Smooth muscle cell (in vitro differentiated cells): ENCODE measurements at regions not wholly inside any gene's neighbourhood (a gene's known extent, or its start where the extent isn't known, plus 50 kb on each side); places are given as distances from the start of the nearest gene placed in this dataset.
"Not testable (repeated sequence)": the region's sequence is repeated elsewhere in the genome, so short reads cannot be mapped to it uniquely, and the experiment has no call there.

Experiments
- DNase-seq: peaks from one replicate; lab custom pipeline; 2025; ENCODE audit not compliant: unreplicated experiment; lab: John Stamatoyannopoulos, UW
- H2AFZ ChIP-seq: fragments of 200-600 bp; sonication (generic); 2 replicates; pipeline ENCODE4 v1.6.0; 2016; ENCODE audit warnings: antibody characterized with exemption, low read depth, mild to moderate bottlenecking
- H3F3A ChIP-seq: fragments of 200-600 bp; sonication (generic); 2 replicates; pipeline ENCODE4 v1.6.0; 2017; ENCODE audit warnings: antibody characterized with exemption, low read depth
- H3K27ac ChIP-seq: fragments of 200-600 bp; sonication (generic); 2 replicates; pipeline ENCODE4 v1.5.1; 2016; ENCODE audit warnings: low read depth, mild to moderate bottlenecking
- H3K27me3 ChIP-seq: fragments of 200-600 bp; sonication (generic); 2 replicates; pipeline ENCODE4 v1.6.1; 2016; ENCODE audit warnings: low read depth, mild to moderate bottlenecking
- H3K36me3 ChIP-seq: fragments of 200-600 bp; sonication (generic); 2 replicates; pipeline ENCODE4 v1.5.1; 2016; ENCODE audit warnings: low read depth
- H3K4me1 ChIP-seq: fragments of 200-600 bp; sonication (generic); 2 replicates; pipeline ENCODE4 v1.5.1; 2016; ENCODE audit warnings: low read depth
- H3K4me2 ChIP-seq: fragments of 200-600 bp; sonication (generic); 2 replicates; pipeline ENCODE4 v1.6.0; 2016; ENCODE audit warnings: mild to moderate bottlenecking
- H3K4me3 ChIP-seq: fragments of 200-600 bp; sonication (generic); 2 replicates; pipeline ENCODE4 v1.5.1; 2016; ENCODE audit warnings: mild to moderate bottlenecking
- H3K79me2 ChIP-seq: fragments of 200-600 bp; sonication (generic); 2 replicates; pipeline ENCODE4 v1.6.0; 2016; ENCODE audit warnings: low read depth, mild to moderate bottlenecking
- H3K9ac ChIP-seq: fragments of 200-600 bp; sonication (generic); 2 replicates; pipeline ENCODE4 v1.6.0; 2016; ENCODE audit warnings: low read depth
- H3K9me3 ChIP-seq: fragments of 200-600 bp; sonication (generic); replicated peaks from 2 replicates; pipeline ENCODE4 v1.5.1; 2016; ENCODE audit warnings: low read depth
- H4K20me1 ChIP-seq: fragments of 200-600 bp; sonication (generic); 2 replicates; pipeline ENCODE4 v1.6.0; 2016; ENCODE audit warnings: low read depth
- WGBS: methylation state at CpG from one replicate; pipeline ENCODE4 v1.1.7; 2016; ENCODE audit warnings: low lambda C conversion rate; 5-methylcytosine and 5-hydroxymethylcytosine counted together
- TF ChIP-seq, protein P1 (sequence below): fragments of 200-600 bp; sonication (generic); IDR thresholded peaks from 2 replicates; pipeline ENCODE4 v1.5.1; 2017; ENCODE audit warnings: borderline replicate concordance, mild to moderate bottlenecking, antibody characterized with exemption; ENCODE audit not compliant: insufficient read depth, poor library complexity, severe bottlenecking

DNA sequence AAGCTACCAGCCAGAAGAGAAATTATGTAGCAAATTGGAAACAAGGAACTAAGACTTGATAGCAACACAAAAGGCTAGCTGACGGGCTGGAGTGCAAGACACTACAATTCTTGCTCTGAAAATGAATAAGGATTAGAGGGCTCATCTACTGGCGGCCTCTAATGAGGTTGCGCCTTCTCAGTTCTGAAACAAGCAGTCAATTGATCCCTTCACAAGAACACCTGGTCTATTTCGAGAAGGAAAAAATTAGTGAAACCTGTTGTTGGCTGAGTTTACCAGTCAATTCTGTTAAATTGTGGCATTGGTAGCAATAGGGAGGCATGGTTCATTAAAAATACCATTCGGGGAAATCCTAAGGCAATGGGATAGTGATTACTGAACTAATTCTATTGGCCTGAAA, 74.8 kb upstream of the JARID2 start:
- Histone ChIP-seq H3K27ac (no peak overlapping the region), H3K4me2 (no peak overlapping the region), H3K9me3 (no peaks in the 10 kb centered on the region), H4K20me1 (no peaks in the 10 kb centered on the region), H3K4me3 (no peak overlapping the region), H3K9ac (no peak overlapping the region), H3K4me1 (peaks cover 19% of the 10 kb centered on the region), H3K79me2 (no peaks in the 10 kb centered on the region), H3K36me3 (no peaks in the 10 kb centered on the region), H2AFZ (no peak overlapping the region), H3K27me3 (no peaks in the 10 kb centered on the region), H3F3A (no peaks in the 10 kb centered on the region)
- no peak for DNase-seq
- WGBS = 89% methylated on average over 5 of the region's 5 CpGs
- TF ChIP-seq, protein P1, sequence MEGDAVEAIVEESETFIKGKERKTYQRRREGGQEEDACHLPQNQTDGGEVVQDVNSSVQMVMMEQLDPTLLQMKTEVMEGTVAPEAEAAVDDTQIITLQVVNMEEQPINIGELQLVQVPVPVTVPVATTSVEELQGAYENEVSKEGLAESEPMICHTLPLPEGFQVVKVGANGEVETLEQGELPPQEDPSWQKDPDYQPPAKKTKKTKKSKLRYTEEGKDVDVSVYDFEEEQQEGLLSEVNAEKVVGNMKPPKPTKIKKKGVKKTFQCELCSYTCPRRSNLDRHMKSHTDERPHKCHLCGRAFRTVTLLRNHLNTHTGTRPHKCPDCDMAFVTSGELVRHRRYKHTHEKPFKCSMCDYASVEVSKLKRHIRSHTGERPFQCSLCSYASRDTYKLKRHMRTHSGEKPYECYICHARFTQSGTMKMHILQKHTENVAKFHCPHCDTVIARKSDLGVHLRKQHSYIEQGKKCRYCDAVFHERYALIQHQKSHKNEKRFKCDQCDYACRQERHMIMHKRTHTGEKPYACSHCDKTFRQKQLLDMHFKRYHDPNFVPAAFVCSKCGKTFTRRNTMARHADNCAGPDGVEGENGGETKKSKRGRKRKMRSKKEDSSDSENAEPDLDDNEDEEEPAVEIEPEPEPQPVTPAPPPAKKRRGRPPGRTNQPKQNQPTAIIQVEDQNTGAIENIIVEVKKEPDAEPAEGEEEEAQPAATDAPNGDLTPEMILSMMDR = no peak

DNA sequence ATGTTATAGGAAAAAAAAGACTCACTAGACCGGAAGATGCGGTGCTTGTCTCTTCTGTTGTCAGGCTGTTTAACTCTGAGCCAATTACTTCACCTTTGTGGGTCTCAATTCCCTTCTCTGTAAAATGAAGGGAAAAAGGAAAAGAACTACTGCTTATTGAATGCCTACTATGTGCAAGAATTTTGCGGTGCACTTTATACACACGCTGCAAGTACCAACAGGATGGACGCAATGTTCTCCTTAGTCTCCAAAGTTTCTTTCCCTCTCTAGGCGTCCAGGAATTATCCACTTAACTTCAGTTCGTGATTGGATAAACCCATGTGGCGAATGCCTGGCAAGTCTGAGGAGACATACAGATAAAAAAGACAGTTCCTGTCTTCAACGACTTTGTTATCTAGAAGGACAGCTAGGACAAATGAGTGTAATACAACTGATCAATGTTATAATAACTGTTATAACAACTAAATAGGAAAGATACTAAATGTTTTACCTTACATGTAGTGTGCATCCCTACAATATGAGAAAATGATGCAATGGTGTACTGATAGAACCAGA, 69.0 kb upstream of the JARID2 start:
- H3K36me3 ChIP-seq = no peaks in the 10 kb centered on the region
- 79% methylated on average over 9 of the region's 9 CpGs for WGBS
- no peaks in the 10 kb centered on the region for H4K20me1 ChIP-seq
- H3K9ac ChIP-seq = no peak overlapping the region
- no peaks in the 10 kb centered on the region for H3K9me3 ChIP-seq
- H2AFZ ChIP-seq = no peak overlapping the region
- TF ChIP-seq, protein P1 = no peak
- peaks cover 6% of the 10 kb centered on the region for H3K4me1 ChIP-seq
- DNase-seq = no peak
- no peak overlapping the region for H3K4me2 ChIP-seq
- H3K79me2 ChIP-seq = no peaks in the 10 kb centered on the region
- no peak overlapping the region for H3K27ac ChIP-seq
- no peaks in the 10 kb centered on the region for H3K27me3 ChIP-seq
- no peak overlapping the region for H3K4me3 ChIP-seq
- no peaks in the 10 kb centered on the region for H3F3A ChIP-seq

DNA sequence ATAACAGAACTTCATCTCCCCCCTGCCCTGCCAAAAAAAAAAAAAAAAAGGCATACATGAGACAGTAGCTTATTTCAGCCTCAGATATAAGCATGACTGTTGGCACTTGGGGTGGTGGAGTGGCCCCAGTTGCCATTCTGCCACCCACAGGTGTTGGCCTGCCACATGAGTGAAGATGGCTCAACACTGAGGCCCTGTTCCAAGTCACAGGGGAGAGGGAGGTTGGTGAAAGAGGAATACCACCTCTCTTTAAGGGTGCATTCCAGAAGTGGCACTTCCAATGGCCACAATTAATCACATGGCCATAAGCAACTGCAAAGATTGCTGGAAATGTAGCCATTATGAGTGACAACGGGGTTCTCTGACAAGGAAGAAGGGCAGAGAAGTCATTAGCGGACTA, 61.9 kb upstream of the JARID2 start:
- Histone ChIP-seq H3K36me3 (no peaks in the 10 kb centered on the region), H3K4me1 (no peaks in the 10 kb centered on the region), H3F3A (no peaks in the 10 kb centered on the region), H4K20me1 (no peaks in the 10 kb centered on the region), H3K4me2 (no peak overlapping the region), H3K4me3 (no peak overlapping the region), H3K27me3 (no peaks in the 10 kb centered on the region), H3K27ac (no peak overlapping the region), H3K79me2 (no peaks in the 10 kb centered on the region), H3K9me3 (no peaks in the 10 kb centered on the region), H2AFZ (no peak overlapping the region), H3K9ac (no peak overlapping the region)
- WGBS = 94% methylated on average over 2 of the region's 2 CpGs
- DNase-seq = no peak
- TF ChIP-seq, protein P1 = no peak

DNA sequence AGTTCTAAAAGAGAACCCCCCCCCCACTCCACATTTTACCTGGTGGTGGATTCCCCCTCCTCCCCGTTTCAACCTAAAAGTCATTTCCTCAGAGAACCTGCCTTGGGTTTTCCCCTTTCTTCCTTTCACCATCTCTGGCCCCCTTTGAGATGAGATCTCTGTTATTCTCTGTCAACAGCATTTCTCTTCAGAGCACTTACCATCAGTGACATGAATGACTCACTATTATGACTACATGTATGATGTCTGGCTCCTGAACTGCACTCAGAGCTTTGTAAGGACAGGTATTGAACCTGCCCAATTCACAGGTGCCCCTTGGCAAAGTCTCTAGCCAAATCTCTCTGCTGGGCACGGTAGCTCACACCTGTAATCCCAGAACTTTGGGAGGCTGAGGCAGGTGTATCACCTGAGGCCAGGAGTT, 61.4 kb upstream of the JARID2 start:
- H3K9ac ChIP-seq = no peak overlapping the region
- H3K27me3 ChIP-seq = no peaks in the 10 kb centered on the region
- no peak overlapping the region for H2AFZ ChIP-seq
- no peak overlapping the region for H3K27ac ChIP-seq
- TF ChIP-seq, protein P1 = no peak
- no peak for DNase-seq
- H3K9me3 ChIP-seq = no peaks in the 10 kb centered on the region
- H3K79me2 ChIP-seq = no peaks in the 10 kb centered on the region
- no peak overlapping the region for H3K4me3 ChIP-seq
- no peaks in the 10 kb centered on the region for H3K4me1 ChIP-seq
- no peaks in the 10 kb centered on the region for H3K36me3 ChIP-seq
- H3F3A ChIP-seq = no peaks in the 10 kb centered on the region
- H4K20me1 ChIP-seq = no peaks in the 10 kb centered on the region
- 82% methylated on average over 2 of the region's 2 CpGs for WGBS
- H3K4me2 ChIP-seq = no peak overlapping the region

DNA sequence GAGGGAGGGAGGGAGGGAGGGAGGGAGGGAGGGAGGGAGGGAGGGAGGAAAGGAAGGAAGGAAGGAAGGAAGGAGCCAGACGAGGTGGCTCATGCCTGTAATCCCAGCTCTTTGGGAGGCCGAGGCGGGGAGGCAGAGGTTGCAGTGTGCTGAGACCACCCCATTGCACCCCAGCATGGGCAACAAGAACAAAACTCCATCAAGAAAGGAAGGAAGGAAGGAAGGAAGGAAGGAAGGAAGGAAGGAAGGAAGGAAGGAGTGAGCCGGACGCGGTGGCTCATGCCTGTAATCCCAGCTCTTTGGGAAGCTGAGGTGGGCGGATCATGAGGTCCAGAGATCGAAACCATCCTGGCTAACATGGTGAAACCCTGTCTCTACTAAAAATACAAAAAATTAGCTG, 60.8 kb upstream of the JARID2 start:
- not testable (repeated sequence) for H2AFZ ChIP-seq, H3K79me2 ChIP-seq, H4K20me1 ChIP-seq, H3F3A ChIP-seq, H3K9me3 ChIP-seq, DNase-seq, H3K9ac ChIP-seq, H3K4me1 ChIP-seq, H3K36me3 ChIP-seq, H3K27ac ChIP-seq, H3K4me2 ChIP-seq, H3K27me3 ChIP-seq, H3K4me3 ChIP-seq
- 96% methylated on average over 8 of the region's 8 CpGs for WGBS

DNA sequence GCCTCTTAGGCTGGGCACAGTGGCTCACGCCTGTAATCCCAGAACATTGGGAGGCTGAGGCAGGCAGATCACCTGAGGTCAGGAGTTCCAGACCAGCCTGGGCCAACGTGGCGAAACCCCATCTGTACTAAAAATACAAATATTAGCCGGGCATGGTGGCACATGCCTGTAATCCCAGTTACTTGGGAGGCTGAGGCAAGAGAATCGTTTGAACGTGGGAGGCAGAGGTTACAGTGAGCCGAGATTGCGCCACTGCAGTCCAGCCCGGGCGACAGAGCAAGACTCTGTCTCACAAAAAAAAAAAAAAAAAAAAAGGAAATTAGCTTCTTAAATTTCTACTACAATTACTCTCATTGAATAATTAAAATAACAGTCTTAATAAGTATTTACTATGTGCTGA, 52.4 kb upstream of the JARID2 start:
- DNase-seq = not testable (repeated sequence)
- WGBS = 94% methylated on average over 10 of the region's 10 CpGs

More for the DNA sequence above, 52.4 kb upstream of the JARID2 start:
- H3K27me3 ChIP-seq, H3K9ac ChIP-seq, H3F3A ChIP-seq, H4K20me1 ChIP-seq, H3K4me3 ChIP-seq, H3K79me2 ChIP-seq, H3K36me3 ChIP-seq, H3K4me1 ChIP-seq, H3K4me2 ChIP-seq, H3K9me3 ChIP-seq, H3K27ac ChIP-seq, H2AFZ ChIP-seq: not testable (repeated sequence)
